A673 (cell line): ENCODE measurements at regions not wholly inside any gene's neighbourhood (a gene's known extent, or its start where the extent isn't known, plus 50 kb on each side); places are given as distances from the start of the nearest gene placed in this dataset.

ENCODE experiments used
- BruUV-seq: library from RNA; stranded (reverse); fragments of 400-500 nt; replicated peaks from 2 replicates; lab custom pipeline; 2021; lab: Mats Ljungman, UMichigan
- CTCF ChIA-PET: fragments of 300-600 bp; sonication (Branson Sonifier 250); formaldehyde crosslinking; loops from one replicate; lab custom pipeline; 2022; ENCODE audit warnings: antibody characterized with exemption; lab: Charles Lee
- POLR2A ChIA-PET: fragments of 300-600 bp; sonication (Branson Sonifier 250); formaldehyde crosslinking; loops from one replicate; lab custom pipeline; 2022; ENCODE audit warnings: antibody characterized with exemption; ENCODE audit not compliant: low non-redundant PET; lab: Charles Lee
- DNase-seq: peaks from one replicate; pipeline ENCODE4 v3.0.0-alpha.2; 2015; ENCODE audit warnings: low spot score
- H3K27ac ChIP-seq: fragments of 200-600 bp; sonication (generic); 2 replicates; pipeline ENCODE4 v1.5.1; 2016; ENCODE audit warnings: mixed run types, low read depth, mild to moderate bottlenecking, mixed read lengths, antibody characterized with exemption, low read length; ENCODE audit not compliant: poor library complexity, severe bottlenecking
- H3K27me3 ChIP-seq: fragments of 200-600 bp; sonication (generic); replicated peaks from 2 replicates; pipeline ENCODE4 v1.6.1; 2017; ENCODE audit warnings: mixed run types, low read depth, mild to moderate bottlenecking, mixed read lengths, antibody characterized with exemption, low read length; ENCODE audit not compliant: insufficient read depth, poor library complexity
- H3K36me3 ChIP-seq: fragments of 200-600 bp; sonication (generic); 2 replicates; pipeline ENCODE4 v1.6.1; 2016; ENCODE audit warnings: mixed run types, mild to moderate bottlenecking, mixed read lengths, antibody characterized with exemption, low read length; ENCODE audit not compliant: insufficient read depth, poor library complexity, severe bottlenecking
- H3K4me1 ChIP-seq: fragments of 200-600 bp; sonication (generic); 2 replicates; pipeline ENCODE4 v1.6.1; 2017; ENCODE audit warnings: mixed run types, mild to moderate bottlenecking, mixed read lengths, antibody characterized with exemption, low read length; ENCODE audit not compliant: insufficient read depth, poor library complexity, severe bottlenecking
- H3K4me3 ChIP-seq: fragments of 200-600 bp; sonication (generic); 2 replicates; pipeline ENCODE4 v1.5.1; 2016; ENCODE audit warnings: low read depth, mixed run types, mild to moderate bottlenecking, mixed read lengths, low read length; ENCODE audit not compliant: poor library complexity, severe bottlenecking
- H3K9me3 ChIP-seq: fragments of 200-600 bp; sonication (generic); 2 replicates; pipeline ENCODE4 v1.6.1; 2016; ENCODE audit warnings: mixed run types, low read depth, mild to moderate bottlenecking, mixed read lengths, antibody characterized with exemption, low read length; ENCODE audit not compliant: poor library complexity, severe bottlenecking
- EZH2 ChIP-seq: fragments of 200-600 bp; sonication (generic); IDR thresholded peaks from 2 replicates; pipeline ENCODE4 v1.6.1; 2017; ENCODE audit warnings: borderline replicate concordance, low read depth, mild to moderate bottlenecking, mixed read lengths, antibody characterized with exemption, low read length; ENCODE audit not compliant: poor library complexity, severe bottlenecking
- intact Hi-C: fragments of 100-400 bp; cut with micrococcal nuclease; formaldehyde crosslinking; loops from one replicate; pipeline ENCODE4 v1.10.0; 2022; ENCODE audit not compliant: unreplicated experiment
- TF ChIP-seq, protein P1 (sequence below): fragments of 300-800, 200-600 bp; sonication (generic); conservative IDR thresholded peaks from 2 replicates; pipeline ENCODE4 v1.5.1; 2017; ENCODE audit warnings: low read depth, mild to moderate bottlenecking, antibody characterized with exemption, low read length, moderate library complexity, mixed read lengths

DNA sequence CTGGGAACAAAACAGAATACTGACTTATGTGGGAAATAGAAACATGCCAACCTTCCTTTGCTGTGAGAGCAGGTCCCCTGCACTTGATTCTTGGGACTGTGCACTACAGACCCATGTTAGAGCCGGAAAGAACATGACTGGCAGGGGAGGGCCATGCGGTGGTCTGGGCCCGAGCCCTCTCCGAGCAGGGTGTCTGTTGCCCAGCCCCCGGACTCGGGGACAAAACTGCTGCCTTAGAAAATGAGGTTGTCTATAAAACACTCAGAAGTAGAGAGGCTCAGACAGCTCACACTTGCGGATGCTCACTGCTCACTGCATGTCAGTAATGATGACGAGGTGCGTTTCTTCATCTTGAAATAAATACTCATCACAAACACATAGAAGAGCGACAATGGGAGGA, 270.7 kb upstream of the HDAC4 start:
- no TSS peak for BruUV-seq
- peaks cover 3% of the 10 kb centered on the region for H3K27me3 ChIP-seq
- CTCF ChIA-PET, result no interaction called here

DNA sequence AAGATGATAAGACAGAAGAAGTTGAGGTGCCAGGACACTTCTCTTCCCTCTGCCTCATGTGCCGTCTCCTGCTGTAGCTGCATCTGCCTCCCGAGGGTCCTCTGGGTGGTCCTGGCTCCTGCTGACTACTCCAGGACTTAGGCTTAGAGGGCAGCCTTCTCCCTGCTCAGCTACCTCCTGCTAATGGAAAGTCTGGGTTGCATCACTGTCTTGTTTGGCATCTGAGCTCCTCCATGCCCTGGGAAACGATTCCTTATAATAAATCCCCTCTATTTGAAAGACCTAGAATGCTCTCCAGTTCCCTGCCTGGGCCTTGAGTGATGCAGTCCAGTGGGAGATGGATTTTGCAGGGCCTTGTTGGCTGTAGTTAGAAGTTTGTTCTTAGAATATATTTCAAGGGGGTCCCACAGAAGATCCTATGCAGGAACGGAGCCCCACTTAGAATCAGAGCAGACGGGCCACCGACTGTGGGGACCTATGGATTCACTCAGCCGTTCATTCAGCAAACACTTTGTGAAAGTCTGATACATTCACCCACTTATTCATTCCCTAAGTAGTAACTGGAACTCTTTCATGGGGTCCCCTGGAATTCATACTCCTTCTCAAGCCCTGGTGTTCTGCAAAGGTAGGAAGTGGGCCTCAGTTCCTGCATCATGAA, 269.8 kb upstream of the HDAC4 start:
- no peak for TF ChIP-seq EZH2
- TF ChIP-seq, protein P1, sequence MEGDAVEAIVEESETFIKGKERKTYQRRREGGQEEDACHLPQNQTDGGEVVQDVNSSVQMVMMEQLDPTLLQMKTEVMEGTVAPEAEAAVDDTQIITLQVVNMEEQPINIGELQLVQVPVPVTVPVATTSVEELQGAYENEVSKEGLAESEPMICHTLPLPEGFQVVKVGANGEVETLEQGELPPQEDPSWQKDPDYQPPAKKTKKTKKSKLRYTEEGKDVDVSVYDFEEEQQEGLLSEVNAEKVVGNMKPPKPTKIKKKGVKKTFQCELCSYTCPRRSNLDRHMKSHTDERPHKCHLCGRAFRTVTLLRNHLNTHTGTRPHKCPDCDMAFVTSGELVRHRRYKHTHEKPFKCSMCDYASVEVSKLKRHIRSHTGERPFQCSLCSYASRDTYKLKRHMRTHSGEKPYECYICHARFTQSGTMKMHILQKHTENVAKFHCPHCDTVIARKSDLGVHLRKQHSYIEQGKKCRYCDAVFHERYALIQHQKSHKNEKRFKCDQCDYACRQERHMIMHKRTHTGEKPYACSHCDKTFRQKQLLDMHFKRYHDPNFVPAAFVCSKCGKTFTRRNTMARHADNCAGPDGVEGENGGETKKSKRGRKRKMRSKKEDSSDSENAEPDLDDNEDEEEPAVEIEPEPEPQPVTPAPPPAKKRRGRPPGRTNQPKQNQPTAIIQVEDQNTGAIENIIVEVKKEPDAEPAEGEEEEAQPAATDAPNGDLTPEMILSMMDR, result no peak
- no peaks in the 10 kb centered on the region for H3K9me3 ChIP-seq
- H3K27me3 ChIP-seq, result peaks cover 3% of the 10 kb centered on the region
- DNase-seq, result no peak
- POLR2A ChIA-PET, result no interaction called here
- H3K27ac ChIP-seq, result no peak overlapping the region
- H3K36me3 ChIP-seq, result no peaks in the 10 kb centered on the region
- no peak overlapping the region for H3K4me3 ChIP-seq
- BruUV-seq, result no TSS peak
- no peaks in the 10 kb centered on the region for H3K4me1 ChIP-seq
- CTCF ChIA-PET, result no interaction called here
- intact Hi-C loops, result no loop called here

More for the DNA sequence above, 270.7 kb upstream of the HDAC4 start:
- Histone ChIP-seq H3K4me1 (no peaks in the 10 kb centered on the region), H3K9me3 (no peaks in the 10 kb centered on the region), H3K36me3 (no peaks in the 10 kb centered on the region), H3K27ac (no peak overlapping the region), H3K4me3 (no peak overlapping the region)
- TF ChIP-seq, protein P1, result no peak
- TF ChIP-seq EZH2, result no peak
- no peak for DNase-seq
- intact Hi-C loops, result no loop called here
- POLR2A ChIA-PET, result no interaction called here

DNA sequence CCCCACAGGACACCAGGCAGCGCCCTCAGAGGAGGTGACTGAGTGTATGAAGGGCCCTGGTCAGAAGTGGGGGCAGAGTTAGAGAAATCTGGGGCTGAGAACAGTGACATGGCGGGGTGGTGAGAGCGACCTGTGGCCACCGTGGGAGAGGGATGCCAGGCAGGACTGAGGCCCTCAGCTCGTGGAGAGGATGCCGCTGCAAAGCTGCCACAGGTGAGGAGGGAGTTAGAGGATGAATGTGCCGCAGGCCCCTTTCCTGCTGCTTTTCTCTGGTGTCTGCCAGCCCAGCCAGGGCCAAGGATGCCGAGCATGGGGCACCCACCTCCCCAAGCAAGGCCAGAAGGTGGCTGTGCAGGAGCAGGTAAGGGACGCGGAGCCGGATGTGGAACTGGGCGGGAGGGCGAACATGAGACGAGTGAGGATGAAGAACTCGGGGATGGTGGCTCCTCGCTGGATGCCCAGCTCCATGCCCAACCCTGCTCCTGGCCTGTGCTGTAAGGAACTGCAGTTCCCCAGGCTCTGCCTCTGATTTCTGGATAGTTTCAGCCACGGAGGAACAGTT, 269.2 kb upstream of the HDAC4 start:
- no peak for DNase-seq
- intact Hi-C loops, result no loop called here
- TF ChIP-seq, protein P1, result no peak
- TF ChIP-seq EZH2, result no peak
- ChIA-PET CTCF (no interaction called here), POLR2A (no interaction called here)
- Histone ChIP-seq H3K9me3 (no peaks in the 10 kb centered on the region), H3K36me3 (no peaks in the 10 kb centered on the region), H3K27ac (no peak overlapping the region), H3K27me3 (peaks cover 3% of the 10 kb centered on the region), H3K4me3 (no peak overlapping the region), H3K4me1 (no peaks in the 10 kb centered on the region)
- BruUV-seq, result no TSS peak
